GF-D8 (cell line): ENCODE measurements at regions not wholly inside any gene's neighbourhood (a gene's known extent, or its start where the extent isn't known, plus 50 kb on each side); places are given as distances from the start of the nearest gene placed in this dataset.

Source experiments
- DNase-seq: peaks from one replicate; lab custom pipeline; 2025; lab: John Stamatoyannopoulos, UW

GRCh38 chr2:3960106-3960505 lies 256.7 kb downstream of the DCDC2C start:
- DNase-seq: no peak

GRCh38 chr2:3962719-3963118 lies 259.3 kb downstream of the DCDC2C start:
- DNase-seq: no peak

- no peak for DNase-seq
Observed at GRCh38 chr2:3965211-3965610, 261.8 kb downstream of the DCDC2C start.

GRCh38 chr2:3965953-3966352 lies 262.6 kb downstream of the DCDC2C start:
- DNase-seq: no peak

- no peak for DNase-seq
Observed at GRCh38 chr2:3966470-3966869, 263.1 kb downstream of the DCDC2C start.

- no peak for DNase-seq
Observed at GRCh38 chr2:3968736-3969135, 265.4 kb downstream of the DCDC2C start.

GRCh38 chr2:3970791-3971651 lies 267.6 kb downstream of the DCDC2C start:
- no peak for DNase-seq

- no peak for DNase-seq
Observed at GRCh38 chr2:3971652-3972192, 268.3 kb downstream of the DCDC2C start.

- no peak for DNase-seq
Observed at GRCh38 chr2:3972377-3972776, 269.0 kb downstream of the DCDC2C start.

- no peak for DNase-seq
Observed at GRCh38 chr2:3974765-3975164, 271.4 kb downstream of the DCDC2C start.

GRCh38 chr2:3981446-3981987 lies 278.1 kb downstream of the DCDC2C start:
- DNase-seq: no peak

GRCh38 chr2:3982160-3982559 lies 278.8 kb downstream of the DCDC2C start:
- DNase-seq: no peak

GRCh38 chr2:3986063-3986462 lies 282.7 kb downstream of the DCDC2C start:
- DNase-seq: no peak

- DNase-seq: no peak
Observed at GRCh38 chr2:3986530-3987258, 283.3 kb downstream of the DCDC2C start.

- DNase-seq: no peak
Observed at GRCh38 chr2:4002841-4003403, 299.5 kb downstream of the DCDC2C start.

GRCh38 chr2:4012197-4012596 lies 308.8 kb downstream of the DCDC2C start:
- DNase-seq: no peak

GRCh38 chr2:4018535-4018934 lies 315.2 kb downstream of the DCDC2C start:
- no peak for DNase-seq

GRCh38 chr2:4020153-4020552 lies 316.8 kb downstream of the DCDC2C start:
- no peak for DNase-seq

- no peak for DNase-seq
Observed at GRCh38 chr2:4020649-4021048, 317.3 kb downstream of the DCDC2C start.

- DNase-seq: no peak
Observed at GRCh38 chr2:4024605-4025004, 321.2 kb downstream of the DCDC2C start.

- no peak for DNase-seq
Observed at GRCh38 chr2:4029081-4029480, 325.7 kb downstream of the DCDC2C start.

GRCh38 chr2:4039896-4040295 lies 336.5 kb downstream of the DCDC2C start:
- DNase-seq: no peak
